Endothelial cell of umbilical vein (primary cell): ENCODE measurements at regions not wholly inside any gene's neighbourhood (a gene's known extent, or its start where the extent isn't known, plus 50 kb on each side); places are given as distances from the start of the nearest gene placed in this dataset.
"Not testable (repeated sequence)": the region's sequence is repeated elsewhere in the genome, so short reads cannot be mapped to it uniquely, and the experiment has no call there.

Experiments
- BruUV-seq: library from RNA; stranded (reverse); fragments of 400-500 nt; replicated peaks from 2 replicates; lab custom pipeline; 2021; lab: Mats Ljungman, UMichigan
- CTCF ChIA-PET: fragments of 300-600, 350-600 bp; sonication (Branson Sonifier 250); formaldehyde crosslinking; loops from one replicate; lab custom pipeline; 2021; ENCODE audit warnings: antibody characterized with exemption, inconsistent platforms; lab: Charles Lee
- POLR2A ChIA-PET: fragments of 300-600, 350-600 bp; sonication (Branson Sonifier 250); formaldehyde crosslinking; loops from one replicate; lab custom pipeline; 2021; ENCODE audit warnings: antibody characterized with exemption, inconsistent platforms; lab: Charles Lee
- DNase-seq: peaks from one replicate; pipeline ENCODE4 v3.0.0-alpha.2; 2011; ENCODE audit warnings: low read depth, low spot score
- FAIRE-seq: peaks from 2 replicates; lab custom pipeline; 2011; peaks lifted over from hg19 to GRCh38; lab: Jason Lieb, UNC
- H2AFZ ChIP-seq: 2 replicates; pipeline ENCODE4 v1.6.0; 2012; ENCODE audit warnings: low read depth, low read length, control low read depth, inconsistent platforms
- H3K27ac ChIP-seq: 2 replicates; pipeline ENCODE4 v1.5.1; 2011; ENCODE audit warnings: low read depth, mild to moderate bottlenecking, control low read depth, low read length, moderate library complexity; ENCODE audit not compliant: insufficient read depth
- H3K27me3 ChIP-seq, 2 experiments: 2 replicates each; pipeline versions ENCODE4 v1.6.0 to v1.6.1; 2011; ENCODE audit warnings: low read length in 2 of 2, mixed read lengths in 1 of 2; ENCODE audit not compliant: control insufficient read depth in 2 of 2, insufficient read depth in 2 of 2
- H3K36me3 ChIP-seq, 2 experiments: 2 replicates in 1 of 2; 3 replicates in 1 of 2; pipeline ENCODE4 v1.5.1; 2011; ENCODE audit warnings: low read length in 2 of 2, mild to moderate bottlenecking in 1 of 2, moderate library complexity in 1 of 2; ENCODE audit not compliant: control insufficient read depth in 2 of 2, insufficient read depth in 2 of 2; ENCODE audit errors: extremely low read depth in 1 of 2
- H3K4me1 ChIP-seq: 3 replicates; pipeline ENCODE4 v1.5.1; 2011; ENCODE audit warnings: mild to moderate bottlenecking, low read length; ENCODE audit not compliant: control insufficient read depth, insufficient read depth; ENCODE audit errors: extremely low read depth
- H3K4me2 ChIP-seq: 2 replicates; pipeline ENCODE4 v1.6.1; 2011; ENCODE audit warnings: low read length, control low read depth, mixed read lengths; ENCODE audit not compliant: insufficient read depth
- H3K4me3 ChIP-seq, 3 experiments: fragments of 200-600 bp in 1 of 3; sonication (generic), shearing (Covaris generic) in 1 of 3; replicated peaks in 1 of 3; 2 replicates each; pipeline ENCODE4 v1.5.1; 2011 to 2016; ENCODE audit warnings: control low read depth in 3 of 3, low read length in 3 of 3, mild to moderate bottlenecking in 2 of 3, inconsistent platforms in 1 of 3, low read depth in 1 of 3, moderate library complexity in 1 of 3; ENCODE audit not compliant: insufficient read depth in 1 of 3
- H3K79me2 ChIP-seq: 2 replicates; pipeline ENCODE4 v1.6.0; 2012; ENCODE audit warnings: low read length, inconsistent platforms; ENCODE audit not compliant: control insufficient read depth, insufficient read depth
- H3K9ac ChIP-seq: replicated peaks from 2 replicates; pipeline ENCODE3; 2011; ENCODE audit warnings: low read length, control low read depth; ENCODE audit not compliant: insufficient read depth; ENCODE audit errors: extremely low read depth
- H3K9me1 ChIP-seq: replicated peaks from 3 replicates; pipeline ENCODE4 v1.6.0; 2011; ENCODE audit warnings: mild to moderate bottlenecking, low read length; ENCODE audit not compliant: control insufficient read depth, insufficient read depth; ENCODE audit errors: extremely low read depth
- H3K9me3 ChIP-seq: replicated peaks from 2 replicates; pipeline ENCODE4 v1.5.1; 2012; ENCODE audit warnings: low read length, inconsistent platforms; ENCODE audit not compliant: control insufficient read depth, insufficient read depth
- H4K20me1 ChIP-seq: replicated peaks from 2 replicates; pipeline ENCODE3; 2011; ENCODE audit warnings: mild to moderate bottlenecking, low read length; ENCODE audit not compliant: control insufficient read depth, insufficient read depth; ENCODE audit errors: extremely low read depth
- EZH2 ChIP-seq: IDR thresholded peaks from 2 replicates; pipeline ENCODE4 v1.6.1; 2012; ENCODE audit warnings: borderline replicate concordance, low read depth, mild to moderate bottlenecking, moderate library complexity, low read length, inconsistent platforms; ENCODE audit not compliant: severe bottlenecking
- FOS ChIP-seq: IDR thresholded peaks from 2 replicates; pipeline ENCODE4 v1.6.1; 2011; ENCODE audit warnings: mild to moderate bottlenecking, low read length, moderate library complexity, borderline replicate concordance; ENCODE audit not compliant: insufficient read depth
- GATA2 ChIP-seq: IDR thresholded peaks from 2 replicates; pipeline ENCODE4 v1.7.0; 2011; ENCODE audit warnings: low read depth, mild to moderate bottlenecking, moderate library complexity, mixed read lengths, low read length; ENCODE audit not compliant: insufficient read length, insufficient read depth
- JUN ChIP-seq: IDR thresholded peaks from 2 replicates; pipeline ENCODE4 v1.6.1; 2011; ENCODE audit warnings: borderline replicate concordance, low read depth; ENCODE audit not compliant: insufficient read length, insufficient read depth
- MYC ChIP-seq: IDR thresholded peaks from one replicate; pipeline ENCODE4 v1.6.1; 2011; ENCODE audit warnings: mild to moderate bottlenecking, low read depth, low read length
- POLR2A ChIP-seq: IDR thresholded peaks from 2 replicates; pipeline ENCODE4 v1.6.1; 2012; ENCODE audit warnings: low read depth, mild to moderate bottlenecking, control low read depth, low read length
- POLR2AphosphoS5 ChIP-seq: IDR thresholded peaks from 2 replicates; pipeline ENCODE4 v1.6.1; 2012; ENCODE audit warnings: low read depth, mild to moderate bottlenecking, control low read depth, low read length, moderate library complexity; ENCODE audit not compliant: insufficient read depth
- dilution Hi-C: fragments of 300-500 bp; cut with MboI; formaldehyde crosslinking; loops from one replicate; pipeline ENCODE4 v1.15.0; 2019; ENCODE audit warnings: low sequenced_read_pairs; ENCODE audit not compliant: extremely low pct_ligation_motif_present
- intact Hi-C: fragments of 100-400 bp; cut with micrococcal nuclease; formaldehyde crosslinking; loops from one replicate; pipeline ENCODE4 v1.10.0; 2022
- TF ChIP-seq, protein P1 (sequence below), 2 donors: IDR thresholded peaks; 1 replicate in 1 of 2; 2 replicates in 1 of 2; pipeline ENCODE4 v1.5.1; 2011; ENCODE audit warnings: low read length in 2 of 2, mild to moderate bottlenecking in 2 of 2, moderate library complexity in 2 of 2, control low read depth in 1 of 2, inconsistent platforms in 1 of 2, low read depth in 1 of 2; ENCODE audit not compliant: insufficient read depth in 1 of 2; ENCODE audit errors: extremely low read depth in 1 of 2
- TF ChIP-seq, protein P2 (sequence below): IDR thresholded peaks from 2 replicates; pipeline ENCODE4 v1.6.1; 2011; ENCODE audit not compliant: insufficient read depth, insufficient read length

DNA sequence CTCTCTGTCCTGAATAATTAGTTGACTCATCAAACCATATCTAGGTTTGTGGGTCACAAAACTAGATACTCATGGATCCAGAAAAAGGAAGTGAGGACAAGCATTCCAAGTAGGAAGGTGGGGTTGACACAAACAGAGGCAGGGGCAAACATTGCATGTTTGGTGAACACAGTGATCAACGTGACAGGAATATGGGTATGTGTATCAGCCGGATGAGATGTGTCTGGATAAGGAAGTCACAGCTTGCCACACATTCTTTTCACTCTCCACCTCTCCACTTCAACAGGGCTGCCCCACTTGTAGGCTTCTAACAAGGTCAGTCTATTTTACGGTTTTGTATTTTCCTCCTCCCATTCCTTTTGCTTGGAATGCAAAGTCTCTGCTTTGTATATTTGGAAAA lies 319.0 kb downstream of the CYRIA start:
- H4K20me1 ChIP-seq, result no peaks in the 10 kb centered on the region
- dilution Hi-C loops, result no loop called here
- POLR2A ChIA-PET, result no interaction called here

DNA sequence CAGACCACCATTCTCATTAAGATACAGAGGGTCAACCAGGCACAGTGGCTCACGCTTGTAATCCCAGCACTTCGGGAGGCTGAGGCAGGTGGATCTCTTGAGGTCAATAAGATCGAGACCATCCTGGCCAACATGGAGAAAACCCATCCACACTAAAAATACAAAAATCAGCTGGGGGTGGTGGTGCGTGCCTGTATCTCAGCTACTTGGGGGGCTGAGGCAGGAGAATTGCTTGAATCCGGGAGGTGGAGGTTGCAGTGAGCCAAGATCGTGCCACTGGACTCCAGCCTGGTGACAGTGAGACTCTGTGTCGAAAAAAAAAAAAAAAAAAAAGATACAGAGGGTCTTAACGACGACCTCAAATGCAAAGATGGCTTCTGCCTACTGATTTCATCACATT lies 320.4 kb downstream of the CYRIA start:
- H3K4me1 ChIP-seq, CTCF ChIA-PET, H3K4me2 ChIP-seq, H3K27ac ChIP-seq, H3K9me1 ChIP-seq, POLR2A ChIA-PET, BruUV-seq, H3K9ac ChIP-seq, H3K27me3 ChIP-seq, dilution Hi-C loops, H3K36me3 ChIP-seq, intact Hi-C loops, H4K20me1 ChIP-seq, H3K9me3 ChIP-seq, H2AFZ ChIP-seq, H3K4me3 ChIP-seq, H3K79me2 ChIP-seq, DNase-seq, FAIRE-seq: not testable (repeated sequence)

More for the DNA sequence above, 319.0 kb downstream of the CYRIA start:
- no peaks in the 10 kb centered on the region for H3K4me1 ChIP-seq
- H3K27me3 ChIP-seq, result no peaks in the 10 kb centered on the region
- no peak overlapping the region for H3K4me3 ChIP-seq
- TF ChIP-seq POLR2AphosphoS5 (no peak), FOS (no peak), MYC (no peak), POLR2A (no peak), JUN (no peak), GATA2 (no peak), EZH2 (no peak)
- TF ChIP-seq, protein P1, sequence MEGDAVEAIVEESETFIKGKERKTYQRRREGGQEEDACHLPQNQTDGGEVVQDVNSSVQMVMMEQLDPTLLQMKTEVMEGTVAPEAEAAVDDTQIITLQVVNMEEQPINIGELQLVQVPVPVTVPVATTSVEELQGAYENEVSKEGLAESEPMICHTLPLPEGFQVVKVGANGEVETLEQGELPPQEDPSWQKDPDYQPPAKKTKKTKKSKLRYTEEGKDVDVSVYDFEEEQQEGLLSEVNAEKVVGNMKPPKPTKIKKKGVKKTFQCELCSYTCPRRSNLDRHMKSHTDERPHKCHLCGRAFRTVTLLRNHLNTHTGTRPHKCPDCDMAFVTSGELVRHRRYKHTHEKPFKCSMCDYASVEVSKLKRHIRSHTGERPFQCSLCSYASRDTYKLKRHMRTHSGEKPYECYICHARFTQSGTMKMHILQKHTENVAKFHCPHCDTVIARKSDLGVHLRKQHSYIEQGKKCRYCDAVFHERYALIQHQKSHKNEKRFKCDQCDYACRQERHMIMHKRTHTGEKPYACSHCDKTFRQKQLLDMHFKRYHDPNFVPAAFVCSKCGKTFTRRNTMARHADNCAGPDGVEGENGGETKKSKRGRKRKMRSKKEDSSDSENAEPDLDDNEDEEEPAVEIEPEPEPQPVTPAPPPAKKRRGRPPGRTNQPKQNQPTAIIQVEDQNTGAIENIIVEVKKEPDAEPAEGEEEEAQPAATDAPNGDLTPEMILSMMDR (IDR thresholded peaks at IDR 0.05; ENCODE audit: extremely low read depth in 1 of 2, insufficient read depth in 1 of 2, low read depth in 1 of 2, low read length in 2 of 2), result no peak
- TF ChIP-seq, protein P2, sequence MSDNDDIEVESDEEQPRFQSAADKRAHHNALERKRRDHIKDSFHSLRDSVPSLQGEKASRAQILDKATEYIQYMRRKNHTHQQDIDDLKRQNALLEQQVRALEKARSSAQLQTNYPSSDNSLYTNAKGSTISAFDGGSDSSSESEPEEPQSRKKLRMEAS, result no peak
- no peak overlapping the region for H3K27ac ChIP-seq
- no peaks in the 10 kb centered on the region for H3K36me3 ChIP-seq
- CTCF ChIA-PET, result no interaction called here
- H3K4me2 ChIP-seq, result no peak overlapping the region
- no peaks in the 10 kb centered on the region for H3K9me1 ChIP-seq
- H3K9me3 ChIP-seq, result peaks cover 2% of the 10 kb centered on the region
- no peak overlapping the region for H3K9ac ChIP-seq
- DNase-seq, result no peak
- no peaks in the 10 kb centered on the region for H3K79me2 ChIP-seq
- no peak overlapping the region for H2AFZ ChIP-seq
- no peak for FAIRE-seq
- intact Hi-C loops, result no loop called here
- no TSS peak for BruUV-seq
